Heart left ventricle (tissue), 13 donors: ENCODE measurements at regions not wholly inside any gene's neighbourhood (a gene's known extent, or its start where the extent isn't known, plus 50 kb on each side); places are given as distances from the start of the nearest gene placed in this dataset.

Experiments used
- POLR2A ChIP-seq, 2 donors: fragments of 450-650 bp; IDR thresholded peaks; one replicate each; pipeline ENCODE4 v1.6.1; 2017; ENCODE audit warnings: antibody characterized with exemption in 2 of 2, mild to moderate bottlenecking in 2 of 2, moderate library complexity in 2 of 2
- TF ChIP-seq, protein P1 (sequence below), 12 donors: fragments of 200-600 bp; sonication (generic) in 4 of 12; IDR thresholded peaks; one replicate each; pipeline versions ENCODE4 v1.5.0 to v1.8.0; 2018 to 2022; ENCODE audit warnings: antibody characterized with exemption in 12 of 12, mild to moderate bottlenecking in 5 of 12
- donor health status: ischemic (EF 13 %, LVEDD 7.1; RV severe dilation, severe dysfunction).
- donor health status: DM: no; HTN: yes; CAD: no.
- donor health status: DM: no; HTN: no; CAD: no.
- donor health status: ischemic (EF 25% LVEDD 6.9; RV normal size, moderate dysfunction).
- donor health status: ischemic (EF 25% LVEDD 5.7; RV mildly dilated, moderate dysfunction).
- donor health status: ischemic (EF 35%, LVEDD 5.7; RV mildly dilated, moderate dysfunction).
- donor health status: nonischemic (EF 11% LVEDD 7.7; RV severe dilation, severe dysfunction).
- donor health status: DM: yes; HTN: yes; CAD: no.
- donor health status: PGD.
- donor health status: ischemic (EF 29% LVEDD 5.4; RV normal size, mild dysfunction).
- donor health status: nonischemic (EF 23%, LVEDD 6.1; RV moderate dilation, normal function).

DNA sequence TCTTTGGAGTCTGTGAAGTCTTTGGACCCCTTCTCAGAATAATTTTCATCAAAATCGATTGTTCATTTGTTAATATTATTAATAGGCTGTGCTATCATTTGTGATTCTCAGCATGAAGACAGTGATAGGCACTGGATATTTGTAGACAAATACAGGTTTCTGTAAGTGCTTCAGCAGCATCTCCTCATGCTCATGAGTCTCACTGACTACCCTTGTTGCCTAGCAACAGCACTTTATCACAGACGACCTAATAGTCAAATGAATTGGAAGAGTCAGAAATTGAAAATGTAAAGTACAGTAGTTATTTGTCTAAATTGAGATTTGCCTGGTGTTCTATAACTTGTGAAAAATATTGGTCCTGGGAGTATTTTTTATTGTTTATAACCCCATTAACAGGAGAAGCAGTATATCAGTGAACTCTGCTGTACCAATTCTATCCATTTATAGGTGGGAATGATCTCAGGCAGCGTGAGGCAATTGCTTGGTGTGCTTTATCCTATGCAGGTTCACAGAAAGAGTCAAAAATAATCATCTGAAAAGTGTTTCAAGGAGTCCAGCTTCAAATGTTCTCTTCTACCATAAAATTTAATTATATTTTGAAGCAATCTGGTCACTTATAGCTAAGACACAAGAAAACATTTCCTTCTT is 684.6 kb downstream of the RFPL4B start:
- TF ChIP-seq, protein P1, sequence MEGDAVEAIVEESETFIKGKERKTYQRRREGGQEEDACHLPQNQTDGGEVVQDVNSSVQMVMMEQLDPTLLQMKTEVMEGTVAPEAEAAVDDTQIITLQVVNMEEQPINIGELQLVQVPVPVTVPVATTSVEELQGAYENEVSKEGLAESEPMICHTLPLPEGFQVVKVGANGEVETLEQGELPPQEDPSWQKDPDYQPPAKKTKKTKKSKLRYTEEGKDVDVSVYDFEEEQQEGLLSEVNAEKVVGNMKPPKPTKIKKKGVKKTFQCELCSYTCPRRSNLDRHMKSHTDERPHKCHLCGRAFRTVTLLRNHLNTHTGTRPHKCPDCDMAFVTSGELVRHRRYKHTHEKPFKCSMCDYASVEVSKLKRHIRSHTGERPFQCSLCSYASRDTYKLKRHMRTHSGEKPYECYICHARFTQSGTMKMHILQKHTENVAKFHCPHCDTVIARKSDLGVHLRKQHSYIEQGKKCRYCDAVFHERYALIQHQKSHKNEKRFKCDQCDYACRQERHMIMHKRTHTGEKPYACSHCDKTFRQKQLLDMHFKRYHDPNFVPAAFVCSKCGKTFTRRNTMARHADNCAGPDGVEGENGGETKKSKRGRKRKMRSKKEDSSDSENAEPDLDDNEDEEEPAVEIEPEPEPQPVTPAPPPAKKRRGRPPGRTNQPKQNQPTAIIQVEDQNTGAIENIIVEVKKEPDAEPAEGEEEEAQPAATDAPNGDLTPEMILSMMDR (IDR thresholded peaks at IDR 0.05) = no peak
- no peak for TF ChIP-seq POLR2A (IDR thresholded peaks at IDR 0.05)
